ENCODE measurements at regions not wholly inside any gene's neighbourhood (a gene's known extent, or its start where the extent isn't known, plus 50 kb on each side); places are given as distances from the start of the nearest gene placed in this dataset.

- ATAC-seq (no peak), DNase-seq (ENCODE audit: low spot score) (no peak)
- Histone ChIP-seq H3K4me2 (no peak overlapping the region), H3F3A (replicated peaks; ENCODE audit: low read depth) (no peaks in the 10 kb centered on the region), H3K27me3 (ENCODE audit: insufficient read depth) (no peaks in the 10 kb centered on the region), H2AFZ (peak overlapping the region; percentile 23; the same call in 1 of the 2 replicates), H3K79me2 (replicated peaks; ENCODE audit: insufficient read depth) (no peaks in the 10 kb centered on the region), H3K4me1 (ENCODE audit: insufficient read depth) (no peaks in the 10 kb centered on the region), H4K20me1 (replicated peaks; ENCODE audit: insufficient read depth) (no peaks in the 10 kb centered on the region), H3K27ac (ENCODE audit: low read depth) (no peak overlapping the region), H3K9me2 (ENCODE audit: insufficient read depth) (0 out of 2 replicates have a peak, but pooled peaks cover 2% of the 10 kb centered on the region), H3K4me3 (no peak overlapping the region), H3K36me3 (ENCODE audit: insufficient read depth) (no peaks in the 10 kb centered on the region)
- Mint-ChIP-seq H3K9me3 (no peaks in the 10 kb centered on the region), H3K27ac (no peak overlapping the region), H3K36me3 (ENCODE audit: low read depth) (no peaks in the 10 kb centered on the region), H3K4me3 (no peak overlapping the region), H3K4me1 (peaks cover 8% of the 10 kb centered on the region), H3K27me3 (ENCODE audit: insufficient read depth, low read depth, poor library complexity) (peaks cover 3% of the 10 kb centered on the region)
- no peak for TF ChIP-seq ZNF331 (CRISPR knock-in tag; IDR thresholded peaks at IDR 0.05; ENCODE audit: low read depth)
- TF ChIP-seq, protein P1, sequence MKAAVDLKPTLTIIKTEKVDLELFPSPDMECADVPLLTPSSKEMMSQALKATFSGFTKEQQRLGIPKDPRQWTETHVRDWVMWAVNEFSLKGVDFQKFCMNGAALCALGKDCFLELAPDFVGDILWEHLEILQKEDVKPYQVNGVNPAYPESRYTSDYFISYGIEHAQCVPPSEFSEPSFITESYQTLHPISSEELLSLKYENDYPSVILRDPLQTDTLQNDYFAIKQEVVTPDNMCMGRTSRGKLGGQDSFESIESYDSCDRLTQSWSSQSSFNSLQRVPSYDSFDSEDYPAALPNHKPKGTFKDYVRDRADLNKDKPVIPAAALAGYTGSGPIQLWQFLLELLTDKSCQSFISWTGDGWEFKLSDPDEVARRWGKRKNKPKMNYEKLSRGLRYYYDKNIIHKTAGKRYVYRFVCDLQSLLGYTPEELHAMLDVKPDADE (IDR thresholded peaks at IDR 0.05): no peak
- TF ChIP-seq EZH2phosphoT487 (IDR thresholded peaks at IDR 0.05; ENCODE audit: unreplicated experiment): no peak
- TF ChIP-seq CREB1 (CRISPR knock-in tag; IDR thresholded peaks at IDR 0.05; ENCODE audit: low read depth): no peak
- TF ChIP-seq POLR2AphosphoS5 (IDR thresholded peaks at IDR 0.05; ENCODE audit: low read depth): no peak
- TF ChIP-seq ZNF114 (CRISPR knock-in tag; IDR thresholded peaks at IDR 0.05): no peak
- no peak for TF ChIP-seq EZH2 (IDR thresholded peaks at IDR 0.05; ENCODE audit: low read depth, unreplicated experiment)
- TF ChIP-seq, protein P2, sequence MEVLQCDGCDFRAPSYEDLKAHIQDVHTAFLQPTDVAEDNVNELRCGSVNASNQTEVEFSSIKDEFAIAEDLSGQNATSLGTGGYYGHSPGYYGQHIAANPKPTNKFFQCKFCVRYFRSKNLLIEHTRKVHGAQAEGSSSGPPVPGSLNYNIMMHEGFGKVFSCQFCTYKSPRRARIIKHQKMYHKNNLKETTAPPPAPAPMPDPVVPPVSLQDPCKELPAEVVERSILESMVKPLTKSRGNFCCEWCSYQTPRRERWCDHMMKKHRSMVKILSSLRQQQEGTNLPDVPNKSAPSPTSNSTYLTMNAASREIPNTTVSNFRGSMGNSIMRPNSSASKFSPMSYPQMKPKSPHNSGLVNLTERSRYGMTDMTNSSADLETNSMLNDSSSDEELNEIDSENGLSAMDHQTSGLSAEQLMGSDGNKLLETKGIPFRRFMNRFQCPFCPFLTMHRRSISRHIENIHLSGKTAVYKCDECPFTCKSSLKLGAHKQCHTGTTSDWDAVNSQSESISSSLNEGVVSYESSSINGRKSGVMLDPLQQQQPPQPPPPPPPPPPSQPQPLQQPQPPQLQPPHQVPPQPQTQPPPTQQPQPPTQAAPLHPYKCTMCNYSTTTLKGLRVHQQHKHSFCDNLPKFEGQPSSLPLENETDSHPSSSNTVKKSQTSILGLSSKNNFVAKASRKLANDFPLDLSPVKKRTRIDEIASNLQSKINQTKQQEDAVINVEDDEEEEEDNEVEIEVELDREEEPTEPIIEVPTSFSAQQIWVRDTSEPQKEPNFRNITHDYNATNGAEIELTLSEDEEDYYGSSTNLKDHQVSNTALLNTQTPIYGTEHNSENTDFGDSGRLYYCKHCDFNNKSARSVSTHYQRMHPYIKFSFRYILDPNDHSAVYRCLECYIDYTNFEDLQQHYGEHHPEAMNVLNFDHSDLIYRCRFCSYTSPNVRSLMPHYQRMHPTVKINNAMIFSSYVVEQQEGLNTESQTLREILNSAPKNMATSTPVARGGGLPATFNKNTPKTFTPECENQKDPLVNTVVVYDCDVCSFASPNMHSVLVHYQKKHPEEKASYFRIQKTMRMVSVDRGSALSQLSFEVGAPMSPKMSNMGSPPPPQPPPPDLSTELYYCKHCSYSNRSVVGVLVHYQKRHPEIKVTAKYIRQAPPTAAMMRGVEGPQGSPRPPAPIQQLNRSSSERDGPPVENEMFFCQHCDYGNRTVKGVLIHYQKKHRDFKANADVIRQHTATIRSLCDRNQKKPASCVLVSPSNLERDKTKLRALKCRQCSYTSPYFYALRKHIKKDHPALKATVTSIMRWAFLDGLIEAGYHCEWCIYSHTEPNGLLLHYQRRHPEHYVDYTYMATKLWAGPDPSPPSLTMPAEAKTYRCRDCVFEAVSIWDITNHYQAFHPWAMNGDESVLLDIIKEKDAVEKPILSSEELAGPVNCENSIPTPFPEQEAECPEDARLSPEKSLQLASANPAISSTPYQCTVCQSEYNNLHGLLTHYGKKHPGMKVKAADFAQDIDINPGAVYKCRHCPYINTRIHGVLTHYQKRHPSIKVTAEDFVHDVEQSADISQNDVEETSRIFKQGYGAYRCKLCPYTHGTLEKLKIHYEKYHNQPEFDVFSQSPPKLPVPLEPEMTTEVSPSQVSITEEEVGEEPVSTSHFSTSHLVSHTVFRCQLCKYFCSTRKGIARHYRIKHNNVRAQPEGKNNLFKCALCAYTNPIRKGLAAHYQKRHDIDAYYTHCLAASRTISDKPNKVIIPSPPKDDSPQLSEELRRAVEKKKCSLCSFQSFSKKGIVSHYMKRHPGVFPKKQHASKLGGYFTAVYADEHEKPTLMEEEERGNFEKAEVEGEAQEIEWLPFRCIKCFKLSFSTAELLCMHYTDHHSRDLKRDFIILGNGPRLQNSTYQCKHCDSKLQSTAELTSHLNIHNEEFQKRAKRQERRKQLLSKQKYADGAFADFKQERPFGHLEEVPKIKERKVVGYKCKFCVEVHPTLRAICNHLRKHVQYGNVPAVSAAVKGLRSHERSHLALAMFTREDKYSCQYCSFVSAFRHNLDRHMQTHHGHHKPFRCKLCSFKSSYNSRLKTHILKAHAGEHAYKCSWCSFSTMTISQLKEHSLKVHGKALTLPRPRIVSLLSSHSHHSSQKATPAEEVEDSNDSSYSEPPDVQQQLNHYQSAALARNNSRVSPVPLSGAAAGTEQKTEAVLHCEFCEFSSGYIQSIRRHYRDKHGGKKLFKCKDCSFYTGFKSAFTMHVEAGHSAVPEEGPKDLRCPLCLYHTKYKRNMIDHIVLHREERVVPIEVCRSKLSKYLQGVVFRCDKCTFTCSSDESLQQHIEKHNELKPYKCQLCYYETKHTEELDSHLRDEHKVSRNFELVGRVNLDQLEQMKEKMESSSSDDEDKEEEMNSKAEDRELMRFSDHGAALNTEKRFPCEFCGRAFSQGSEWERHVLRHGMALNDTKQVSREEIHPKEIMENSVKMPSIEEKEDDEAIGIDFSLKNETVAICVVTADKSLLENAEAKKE (CRISPR knock-in tag; IDR thresholded peaks at IDR 0.05): no peak
- no peak for TF ChIP-seq JUNB (IDR thresholded peaks at IDR 0.05; ENCODE audit: unreplicated experiment)
- TF ChIP-seq STAT1 (IDR thresholded peaks at IDR 0.05; ENCODE audit: unreplicated experiment): no peak
- TF ChIP-seq, protein P3, sequence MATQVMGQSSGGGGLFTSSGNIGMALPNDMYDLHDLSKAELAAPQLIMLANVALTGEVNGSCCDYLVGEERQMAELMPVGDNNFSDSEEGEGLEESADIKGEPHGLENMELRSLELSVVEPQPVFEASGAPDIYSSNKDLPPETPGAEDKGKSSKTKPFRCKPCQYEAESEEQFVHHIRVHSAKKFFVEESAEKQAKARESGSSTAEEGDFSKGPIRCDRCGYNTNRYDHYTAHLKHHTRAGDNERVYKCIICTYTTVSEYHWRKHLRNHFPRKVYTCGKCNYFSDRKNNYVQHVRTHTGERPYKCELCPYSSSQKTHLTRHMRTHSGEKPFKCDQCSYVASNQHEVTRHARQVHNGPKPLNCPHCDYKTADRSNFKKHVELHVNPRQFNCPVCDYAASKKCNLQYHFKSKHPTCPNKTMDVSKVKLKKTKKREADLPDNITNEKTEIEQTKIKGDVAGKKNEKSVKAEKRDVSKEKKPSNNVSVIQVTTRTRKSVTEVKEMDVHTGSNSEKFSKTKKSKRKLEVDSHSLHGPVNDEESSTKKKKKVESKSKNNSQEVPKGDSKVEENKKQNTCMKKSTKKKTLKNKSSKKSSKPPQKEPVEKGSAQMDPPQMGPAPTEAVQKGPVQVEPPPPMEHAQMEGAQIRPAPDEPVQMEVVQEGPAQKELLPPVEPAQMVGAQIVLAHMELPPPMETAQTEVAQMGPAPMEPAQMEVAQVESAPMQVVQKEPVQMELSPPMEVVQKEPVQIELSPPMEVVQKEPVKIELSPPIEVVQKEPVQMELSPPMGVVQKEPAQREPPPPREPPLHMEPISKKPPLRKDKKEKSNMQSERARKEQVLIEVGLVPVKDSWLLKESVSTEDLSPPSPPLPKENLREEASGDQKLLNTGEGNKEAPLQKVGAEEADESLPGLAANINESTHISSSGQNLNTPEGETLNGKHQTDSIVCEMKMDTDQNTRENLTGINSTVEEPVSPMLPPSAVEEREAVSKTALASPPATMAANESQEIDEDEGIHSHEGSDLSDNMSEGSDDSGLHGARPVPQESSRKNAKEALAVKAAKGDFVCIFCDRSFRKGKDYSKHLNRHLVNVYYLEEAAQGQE (IDR thresholded peaks at IDR 0.05; ENCODE audit: unreplicated experiment): no peak
- no peak for TF ChIP-seq NANOG (IDR thresholded peaks at IDR 0.05; ENCODE audit: borderline replicate concordance)
- TF ChIP-seq CTCF (conservative IDR thresholded peaks at IDR 0.05; ENCODE audit: low read depth in 2 of 2): no peak
These were observed 137.0 kb upstream of the MAX start for GRCh38 chr14:65239143-65239937.

Data from GM23338 (cell line).